OCI-LY7 (cell line): ENCODE measurements at regions not wholly inside any gene's neighbourhood (a gene's known extent, or its start where the extent isn't known, plus 50 kb on each side); places are given as distances from the start of the nearest gene placed in this dataset.

Experiments
- BruUV-seq: library from RNA; stranded (reverse); fragments of 400-500 nt; replicated peaks from 2 replicates; lab custom pipeline; 2021; lab: Mats Ljungman, UMichigan
- CTCF ChIA-PET: fragments of 300-600 bp; sonication (Branson Sonifier 250); formaldehyde crosslinking; loops from one replicate; lab custom pipeline; 2022; ENCODE audit warnings: antibody characterized with exemption; ENCODE audit not compliant: unreplicated experiment; lab: Charles Lee
- POLR2A ChIA-PET: fragments of 300-600 bp; sonication (Branson Sonifier 250); formaldehyde crosslinking; loops from one replicate; lab custom pipeline; 2022; ENCODE audit warnings: antibody characterized with exemption; lab: Charles Lee
- DNase-seq: peaks from one replicate; pipeline ENCODE4 v3.0.0-alpha.2; 2015; ENCODE audit warnings: low spot score
- H2AFZ ChIP-seq: fragments of 200-600 bp; sonication (generic), shearing (Covaris generic); 2 replicates; pipeline ENCODE4 v1.6.1; 2014; ENCODE audit warnings: mild to moderate bottlenecking, antibody characterized with exemption, low read length, moderate library complexity
- H3K27ac ChIP-seq: fragments of 200-600 bp; sonication (generic); 2 replicates; pipeline ENCODE4 v1.5.1; 2014; ENCODE audit warnings: mixed run types, low read depth, mild to moderate bottlenecking, moderate library complexity, low read length, inconsistent platforms; ENCODE audit not compliant: poor library complexity, severe bottlenecking
- H3K36me3 ChIP-seq: fragments of 200-600 bp; sonication (generic); 2 replicates; pipeline ENCODE4 v1.6.1; 2014; ENCODE audit warnings: mild to moderate bottlenecking, antibody characterized with exemption, low read length, moderate library complexity, mixed read lengths; ENCODE audit not compliant: insufficient read depth
- H3K4me1 ChIP-seq: fragments of 200-600 bp; sonication (generic); 2 replicates; pipeline ENCODE4 v1.5.1; 2014; ENCODE audit warnings: mild to moderate bottlenecking, low read length; ENCODE audit not compliant: insufficient read depth, poor library complexity, severe bottlenecking
- H3K4me2 ChIP-seq: fragments of 200-600 bp; sonication (generic); 2 replicates; pipeline ENCODE4 v1.6.1; 2014; ENCODE audit warnings: mild to moderate bottlenecking, low read length
- H3K4me3 ChIP-seq: fragments of 200-600 bp; sonication (generic); 2 replicates; pipeline ENCODE4 v1.5.1; 2014; ENCODE audit warnings: mild to moderate bottlenecking, low read depth, low read length; ENCODE audit not compliant: poor library complexity, severe bottlenecking
- H3K79me2 ChIP-seq: fragments of 200-600 bp; sonication (generic); 2 replicates; pipeline ENCODE4 v1.6.1; 2016; ENCODE audit warnings: low read depth, mild to moderate bottlenecking, low read length, moderate library complexity, mixed read lengths; ENCODE audit not compliant: insufficient read depth
- H3K9me2 ChIP-seq: fragments of 200-600 bp; sonication (generic); 2 replicates; pipeline ENCODE4 v1.6.1; 2016; ENCODE audit warnings: mild to moderate bottlenecking, low read length, mixed read lengths; ENCODE audit not compliant: insufficient read depth
- H3K9me3 ChIP-seq: fragments of 200-600 bp; sonication (generic); 2 replicates; pipeline ENCODE4 v1.6.1; 2014; ENCODE audit warnings: mild to moderate bottlenecking, mixed run types, low read length, mixed read lengths
- H4K20me1 ChIP-seq: fragments of 200-600 bp; sonication (generic); 2 replicates; pipeline ENCODE4 v1.6.1; 2014; ENCODE audit warnings: mild to moderate bottlenecking, antibody characterized with exemption, low read length, moderate library complexity, mixed read lengths; ENCODE audit not compliant: insufficient read depth
- EZH2phosphoT487 ChIP-seq: fragments of 200-600 bp; sonication (generic); IDR thresholded peaks from 2 replicates; pipeline ENCODE4 v1.6.1; 2018; ENCODE audit warnings: low read depth, borderline replicate concordance, mild to moderate bottlenecking, mixed run types, antibody characterized with exemption, low read length, moderate library complexity, mixed read lengths
- intact Hi-C: fragments of 100-400 bp; cut with micrococcal nuclease; formaldehyde crosslinking; loops from one replicate; pipeline ENCODE4 v1.10.0; 2022; ENCODE audit not compliant: unreplicated experiment
- TF ChIP-seq, protein P1 (sequence below): fragments of 200-600 bp; sonication (generic); conservative IDR thresholded peaks from 2 replicates; pipeline ENCODE4 v1.5.1; 2014; ENCODE audit warnings: mild to moderate bottlenecking, antibody characterized with exemption, low read length, moderate library complexity, mixed read lengths

DNA sequence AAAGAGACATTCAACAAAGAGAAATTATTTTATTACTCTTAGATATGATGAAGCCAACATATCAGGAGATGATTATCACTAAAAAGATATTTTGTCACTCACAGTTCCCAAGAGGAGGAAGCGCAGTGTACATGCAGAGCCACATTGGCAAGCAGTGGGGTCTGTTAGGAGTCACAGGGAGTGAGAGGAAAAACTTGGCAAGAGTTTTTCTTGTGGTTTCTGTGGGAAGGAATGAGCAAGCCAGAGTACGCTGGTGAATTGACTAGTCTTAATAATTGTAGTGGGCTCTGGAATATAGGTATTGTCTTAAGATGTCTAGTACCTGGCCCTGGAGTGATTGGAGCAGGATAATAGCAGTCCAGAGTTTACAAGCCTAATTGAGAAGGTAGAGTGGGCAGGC, 1095.2 kb downstream of the GRIK2 start:
- Histone ChIP-seq H2AFZ (no peak overlapping the region), H3K9me3 (no peaks in the 10 kb centered on the region), H3K4me1 (no peaks in the 10 kb centered on the region), H3K36me3 (no peaks in the 10 kb centered on the region), H3K79me2 (no peaks in the 10 kb centered on the region), H3K4me3 (no peak overlapping the region), H4K20me1 (no peaks in the 10 kb centered on the region), H3K9me2 (no peaks in the 10 kb centered on the region), H3K27ac (no peak overlapping the region), H3K4me2 (no peak overlapping the region)
- no peak for DNase-seq
- TF ChIP-seq EZH2phosphoT487: no peak
- TF ChIP-seq, protein P1, sequence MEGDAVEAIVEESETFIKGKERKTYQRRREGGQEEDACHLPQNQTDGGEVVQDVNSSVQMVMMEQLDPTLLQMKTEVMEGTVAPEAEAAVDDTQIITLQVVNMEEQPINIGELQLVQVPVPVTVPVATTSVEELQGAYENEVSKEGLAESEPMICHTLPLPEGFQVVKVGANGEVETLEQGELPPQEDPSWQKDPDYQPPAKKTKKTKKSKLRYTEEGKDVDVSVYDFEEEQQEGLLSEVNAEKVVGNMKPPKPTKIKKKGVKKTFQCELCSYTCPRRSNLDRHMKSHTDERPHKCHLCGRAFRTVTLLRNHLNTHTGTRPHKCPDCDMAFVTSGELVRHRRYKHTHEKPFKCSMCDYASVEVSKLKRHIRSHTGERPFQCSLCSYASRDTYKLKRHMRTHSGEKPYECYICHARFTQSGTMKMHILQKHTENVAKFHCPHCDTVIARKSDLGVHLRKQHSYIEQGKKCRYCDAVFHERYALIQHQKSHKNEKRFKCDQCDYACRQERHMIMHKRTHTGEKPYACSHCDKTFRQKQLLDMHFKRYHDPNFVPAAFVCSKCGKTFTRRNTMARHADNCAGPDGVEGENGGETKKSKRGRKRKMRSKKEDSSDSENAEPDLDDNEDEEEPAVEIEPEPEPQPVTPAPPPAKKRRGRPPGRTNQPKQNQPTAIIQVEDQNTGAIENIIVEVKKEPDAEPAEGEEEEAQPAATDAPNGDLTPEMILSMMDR: no peak
- ChIA-PET CTCF (no interaction called here), POLR2A (interaction anchor here (0.7 to 1.0 kb wide), 2 partner anchors 25 to 673 kb away, joined by 3 to 4 read pairs; no protein-coding TSS in a partner anchor)
- intact Hi-C loops: no loop called here
- no TSS peak for BruUV-seq

DNA sequence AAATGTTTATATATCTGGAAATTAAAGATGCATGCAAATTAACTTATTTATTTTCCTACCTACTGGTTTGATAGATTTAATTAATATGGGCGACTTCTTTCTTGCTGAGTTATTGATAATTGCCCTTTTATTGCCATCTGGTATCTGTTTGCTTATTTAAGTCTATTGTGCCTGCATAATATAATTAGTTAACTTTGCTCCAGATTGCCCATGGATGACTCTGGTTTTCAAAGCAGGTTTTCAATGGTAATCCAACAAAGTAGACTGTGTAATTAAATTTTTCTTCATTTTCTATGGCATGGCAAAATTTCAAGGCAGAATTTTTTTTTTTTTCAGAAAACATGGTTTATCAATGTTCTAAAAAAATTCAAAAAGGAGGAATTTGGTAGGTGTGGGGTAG, 1092.0 kb downstream of the GRIK2 start:
- intact Hi-C loops: no loop called here
- TF ChIP-seq EZH2phosphoT487: no peak
- TF ChIP-seq, protein P1: no peak
- H3K9me2 ChIP-seq: no peaks in the 10 kb centered on the region
- H2AFZ ChIP-seq: no peak overlapping the region
- ChIA-PET POLR2A (no interaction called here), CTCF (no interaction called here)
- H4K20me1 ChIP-seq: no peaks in the 10 kb centered on the region
- H3K9me3 ChIP-seq: no peaks in the 10 kb centered on the region
- no peaks in the 10 kb centered on the region for H3K79me2 ChIP-seq
- H3K4me3 ChIP-seq: no peak overlapping the region
- H3K4me2 ChIP-seq: no peak overlapping the region
- H3K4me1 ChIP-seq: no peaks in the 10 kb centered on the region
- H3K36me3 ChIP-seq: no peaks in the 10 kb centered on the region
- no peak for DNase-seq
- no TSS peak for BruUV-seq
- no peak overlapping the region for H3K27ac ChIP-seq

DNA sequence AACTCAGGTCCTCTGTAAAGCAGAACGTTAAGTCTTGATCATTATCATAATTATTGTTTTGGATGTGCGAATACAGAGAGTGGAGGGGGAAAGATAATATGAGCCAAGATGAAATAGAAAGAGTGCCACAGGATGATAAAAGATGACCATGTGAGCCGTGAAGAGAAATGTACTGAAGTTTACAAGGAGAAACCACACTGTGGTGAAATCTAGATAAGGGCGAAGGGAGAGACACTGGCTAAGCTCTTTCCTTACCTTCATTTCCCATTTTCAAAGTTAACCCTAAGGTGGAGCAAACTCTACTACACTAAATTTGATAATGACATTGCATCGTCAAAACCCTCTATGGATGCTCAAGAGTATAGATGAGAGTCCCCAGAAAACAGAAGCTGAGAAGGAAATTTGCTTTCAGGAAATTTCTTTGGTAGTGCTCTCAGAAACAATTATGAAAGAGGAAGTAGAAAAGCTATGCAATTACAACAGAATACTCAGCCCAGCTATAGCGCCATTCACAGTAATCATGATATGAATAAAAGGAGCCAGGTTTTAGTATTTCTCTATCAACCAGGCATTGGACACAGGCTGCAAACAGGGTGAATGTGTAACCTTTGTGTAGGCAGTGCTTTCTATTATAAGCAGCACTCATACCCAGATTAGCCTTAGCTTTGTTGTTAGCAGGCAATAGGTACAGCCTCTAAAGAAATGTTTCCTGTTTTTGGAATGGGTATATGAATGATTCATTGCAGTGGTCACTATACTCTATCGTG, 1080.7 kb downstream of the GRIK2 start:
- BruUV-seq: no TSS peak
- no peaks in the 10 kb centered on the region for H3K79me2 ChIP-seq
- DNase-seq: no peak
- no peak overlapping the region for H3K27ac ChIP-seq
- H3K36me3 ChIP-seq: no peaks in the 10 kb centered on the region
- H3K9me2 ChIP-seq: no peaks in the 10 kb centered on the region
- no peak overlapping the region for H3K4me2 ChIP-seq
- POLR2A ChIA-PET: no interaction called here
- no peaks in the 10 kb centered on the region for H4K20me1 ChIP-seq
- no peaks in the 10 kb centered on the region for H3K4me1 ChIP-seq
- H2AFZ ChIP-seq: no peak overlapping the region
- no peak for TF ChIP-seq EZH2phosphoT487
- intact Hi-C loops: no loop called here
- no peak overlapping the region for H3K4me3 ChIP-seq
- CTCF ChIA-PET: no interaction called here
- no peaks in the 10 kb centered on the region for H3K9me3 ChIP-seq
